OCI-LY3 (cell line): ENCODE measurements at regions not wholly inside any gene's neighbourhood (a gene's known extent, or its start where the extent isn't known, plus 50 kb on each side); places are given as distances from the start of the nearest gene placed in this dataset.

ENCODE experiments used
- EZH2phosphoT487 ChIP-seq: fragments of 200-600 bp; shearing (Covaris generic); IDR thresholded peaks from 2 replicates; pipeline ENCODE4 v1.6.1; 2018; ENCODE audit warnings: antibody characterized with exemption, mixed run types, low read depth
- TF ChIP-seq, protein P1 (sequence below): fragments of 200-600, 300-600 bp; sonication (generic); IDR thresholded peaks from 2 replicates; pipeline ENCODE4 v1.5.1; 2014; ENCODE audit warnings: antibody characterized with exemption, low read length, low read depth

DNA sequence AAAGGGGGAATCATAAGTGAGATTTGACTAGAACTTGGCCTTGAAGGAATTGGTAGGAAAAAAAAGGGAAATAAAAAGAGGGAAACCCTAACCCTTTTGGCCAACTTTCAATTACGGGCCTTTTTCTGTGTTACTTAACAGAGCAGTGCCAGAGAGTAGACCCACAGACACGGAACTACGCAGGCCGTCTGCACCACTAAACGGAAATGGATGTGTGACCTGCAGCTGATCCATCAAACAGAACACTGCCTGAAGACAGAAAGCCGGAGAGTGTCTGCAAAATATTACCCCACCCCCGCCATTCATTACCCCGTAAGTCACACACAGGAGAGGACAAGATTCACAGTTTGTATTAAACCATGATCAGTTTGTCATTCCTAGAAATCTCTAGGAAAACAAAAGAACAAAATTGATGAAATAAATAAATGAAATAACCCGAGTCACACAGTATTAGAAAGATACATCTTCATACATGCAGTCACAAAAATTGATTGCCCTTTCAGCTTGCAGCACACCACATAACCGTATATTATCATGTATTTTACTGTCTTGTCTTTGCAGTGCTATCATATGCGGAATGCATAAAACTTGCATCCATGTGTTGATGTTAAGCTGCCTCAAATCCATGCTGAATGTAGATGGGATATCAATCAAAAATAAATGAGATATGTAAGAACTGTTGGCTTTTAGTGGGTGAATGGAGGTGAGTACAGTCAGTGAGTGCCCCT is 424.7 kb downstream of the IRS2 start:
- TF ChIP-seq, protein P1, sequence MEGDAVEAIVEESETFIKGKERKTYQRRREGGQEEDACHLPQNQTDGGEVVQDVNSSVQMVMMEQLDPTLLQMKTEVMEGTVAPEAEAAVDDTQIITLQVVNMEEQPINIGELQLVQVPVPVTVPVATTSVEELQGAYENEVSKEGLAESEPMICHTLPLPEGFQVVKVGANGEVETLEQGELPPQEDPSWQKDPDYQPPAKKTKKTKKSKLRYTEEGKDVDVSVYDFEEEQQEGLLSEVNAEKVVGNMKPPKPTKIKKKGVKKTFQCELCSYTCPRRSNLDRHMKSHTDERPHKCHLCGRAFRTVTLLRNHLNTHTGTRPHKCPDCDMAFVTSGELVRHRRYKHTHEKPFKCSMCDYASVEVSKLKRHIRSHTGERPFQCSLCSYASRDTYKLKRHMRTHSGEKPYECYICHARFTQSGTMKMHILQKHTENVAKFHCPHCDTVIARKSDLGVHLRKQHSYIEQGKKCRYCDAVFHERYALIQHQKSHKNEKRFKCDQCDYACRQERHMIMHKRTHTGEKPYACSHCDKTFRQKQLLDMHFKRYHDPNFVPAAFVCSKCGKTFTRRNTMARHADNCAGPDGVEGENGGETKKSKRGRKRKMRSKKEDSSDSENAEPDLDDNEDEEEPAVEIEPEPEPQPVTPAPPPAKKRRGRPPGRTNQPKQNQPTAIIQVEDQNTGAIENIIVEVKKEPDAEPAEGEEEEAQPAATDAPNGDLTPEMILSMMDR = no peak
- TF ChIP-seq EZH2phosphoT487 = no peak
